Right lobe of liver (tissue), 4 donors: ENCODE measurements at regions not wholly inside any gene's neighbourhood (a gene's known extent, or its start where the extent isn't known, plus 50 kb on each side); places are given as distances from the start of the nearest gene placed in this dataset.

Experiments
- CTCF ChIP-seq, 4 donors: fragments of 200-600 bp in 3 of 4; fragments of 450-650 bp in 1 of 4; IDR thresholded peaks; one replicate each; pipeline versions ENCODE4 v1.5.1 to v1.8.0; 2016 to 2022; ENCODE audit warnings: antibody characterized with exemption in 4 of 4, mild to moderate bottlenecking in 2 of 4
- POLR2A ChIP-seq: fragments of 450-650 bp; IDR thresholded peaks from one replicate; pipeline ENCODE4 v1.6.1; 2017; ENCODE audit warnings: antibody characterized with exemption, mild to moderate bottlenecking
- donor health status: DM: no; HTN: no; CAD: no.
- donor health status: DM: no; HTN: no; CAD: no.
- donor health status: DM: no; HTN: yes; CAD: no.

- TF ChIP-seq CTCF (IDR thresholded peaks at IDR 0.05) = no peak
- TF ChIP-seq POLR2A = no peak
These were observed 352.1 kb upstream of the CDH18 start for GRCh38 chr5:20340126-20340525.
